Nephron (organoid): ENCODE measurements at regions not wholly inside any gene's neighbourhood (a gene's known extent, or its start where the extent isn't known, plus 50 kb on each side); places are given as distances from the start of the nearest gene placed in this dataset.

Source experiments
- H3K27ac Mint-ChIP-seq, 3 experiments: 2 replicates each; pipeline ENCODE4 v1.8.0; 2020; ENCODE audit warnings: mixed read lengths in 3 of 3, mild to moderate bottlenecking in 2 of 3, moderate library complexity in 1 of 3
- H3K27me3 Mint-ChIP-seq: 2 replicates; pipeline ENCODE4 v1.8.0; 2021; ENCODE audit warnings: low read depth, mild to moderate bottlenecking, moderate library complexity, mixed read lengths
- H3K36me3 Mint-ChIP-seq: 2 replicates; pipeline ENCODE4 v1.8.0; 2020; ENCODE audit warnings: low read depth, mixed read lengths
- H3K4me1 Mint-ChIP-seq: 2 replicates; pipeline ENCODE4 v1.8.0; 2020; ENCODE audit warnings: mixed read lengths
- H3K4me3 Mint-ChIP-seq, 3 experiments: 2 replicates each; pipeline ENCODE4 v1.8.0; 2020; ENCODE audit warnings: mild to moderate bottlenecking in 3 of 3, mixed read lengths in 3 of 3, moderate library complexity in 2 of 3
- H3K9me3 Mint-ChIP-seq: 2 replicates; pipeline ENCODE4 v1.8.0; 2020; ENCODE audit warnings: mixed read lengths
- TF ChIP-seq, protein P1 (sequence below), 3 experiments: fragments of 200-600 bp; sonication (generic); IDR thresholded peaks; one replicate each; pipeline ENCODE4 v1.5.0; 2021; ENCODE audit warnings: antibody characterized with exemption in 3 of 3; ENCODE audit not compliant: unreplicated experiment in 3 of 3

DNA sequence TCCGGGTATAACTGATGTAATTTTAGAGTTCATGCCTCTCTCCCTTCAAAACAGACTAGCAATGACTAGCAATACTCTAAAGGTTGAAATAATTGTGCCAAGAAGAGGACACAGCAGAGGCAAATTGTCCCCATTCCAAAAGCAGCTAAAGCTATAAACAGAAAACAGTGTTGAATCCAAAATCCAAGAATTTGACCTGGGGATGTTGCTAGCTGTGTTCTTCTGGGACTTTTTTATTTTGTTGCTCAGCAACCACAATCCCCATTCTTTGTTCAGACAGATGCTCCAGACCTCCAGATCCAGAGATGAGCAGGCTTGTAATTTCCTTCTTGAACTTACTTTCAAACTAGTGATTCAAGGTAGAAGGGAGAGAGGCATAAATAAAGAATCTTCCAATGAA, 191.5 kb downstream of the FOXB1 start:
- no peak overlapping the region for H3K4me3 Mint-ChIP-seq
- H3K4me1 Mint-ChIP-seq, result peaks cover 5% of the 10 kb centered on the region
- H3K36me3 Mint-ChIP-seq, result no peaks in the 10 kb centered on the region
- no peak overlapping the region for H3K27ac Mint-ChIP-seq
- no peaks in the 10 kb centered on the region for H3K9me3 Mint-ChIP-seq
- TF ChIP-seq, protein P1, sequence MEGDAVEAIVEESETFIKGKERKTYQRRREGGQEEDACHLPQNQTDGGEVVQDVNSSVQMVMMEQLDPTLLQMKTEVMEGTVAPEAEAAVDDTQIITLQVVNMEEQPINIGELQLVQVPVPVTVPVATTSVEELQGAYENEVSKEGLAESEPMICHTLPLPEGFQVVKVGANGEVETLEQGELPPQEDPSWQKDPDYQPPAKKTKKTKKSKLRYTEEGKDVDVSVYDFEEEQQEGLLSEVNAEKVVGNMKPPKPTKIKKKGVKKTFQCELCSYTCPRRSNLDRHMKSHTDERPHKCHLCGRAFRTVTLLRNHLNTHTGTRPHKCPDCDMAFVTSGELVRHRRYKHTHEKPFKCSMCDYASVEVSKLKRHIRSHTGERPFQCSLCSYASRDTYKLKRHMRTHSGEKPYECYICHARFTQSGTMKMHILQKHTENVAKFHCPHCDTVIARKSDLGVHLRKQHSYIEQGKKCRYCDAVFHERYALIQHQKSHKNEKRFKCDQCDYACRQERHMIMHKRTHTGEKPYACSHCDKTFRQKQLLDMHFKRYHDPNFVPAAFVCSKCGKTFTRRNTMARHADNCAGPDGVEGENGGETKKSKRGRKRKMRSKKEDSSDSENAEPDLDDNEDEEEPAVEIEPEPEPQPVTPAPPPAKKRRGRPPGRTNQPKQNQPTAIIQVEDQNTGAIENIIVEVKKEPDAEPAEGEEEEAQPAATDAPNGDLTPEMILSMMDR (IDR thresholded peaks at IDR 0.05; ENCODE audit: unreplicated experiment in 3 of 3), result no peak
- H3K27me3 Mint-ChIP-seq, result no peaks in the 10 kb centered on the region

DNA sequence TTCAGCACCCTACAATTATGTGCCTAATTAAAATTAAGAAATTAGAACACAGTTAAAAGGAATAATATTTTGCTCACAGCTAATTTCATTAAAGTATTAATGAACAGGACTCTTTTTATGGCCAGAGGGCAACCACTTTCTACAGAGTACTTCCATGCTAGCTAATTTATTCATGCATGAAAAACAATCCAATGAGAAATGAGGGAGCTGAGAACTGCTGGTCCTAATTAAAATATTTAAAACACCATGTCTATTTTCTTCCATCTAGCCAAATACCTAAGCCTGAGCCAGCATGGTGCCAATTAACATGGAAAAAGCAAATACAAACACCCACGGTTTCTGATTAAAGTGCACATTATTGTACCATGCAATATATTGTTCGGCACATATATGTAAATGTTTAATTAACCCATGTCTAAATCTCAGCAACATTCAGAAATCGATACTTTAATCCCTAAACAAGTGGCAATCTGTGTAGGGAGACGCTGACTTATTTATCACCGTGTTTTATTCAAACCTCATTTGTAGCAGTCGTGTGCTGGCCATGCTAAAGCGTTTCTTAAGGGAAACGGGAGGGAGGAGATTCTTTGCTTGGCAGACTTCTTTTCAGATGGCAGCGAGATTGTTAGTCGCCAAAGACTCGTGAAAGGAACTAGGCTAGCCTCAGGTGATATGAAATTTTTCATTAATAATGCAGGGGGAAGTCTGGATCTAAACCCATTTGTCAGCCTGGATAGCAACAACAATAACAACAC, 193.5 kb downstream of the ANXA2 start:
- Mint-ChIP-seq H3K27me3 (peaks cover 23% of the 10 kb centered on the region), H3K36me3 (no peaks in the 10 kb centered on the region), H3K9me3 (peaks cover 3% of the 10 kb centered on the region), H3K4me1 (peaks cover 6% of the 10 kb centered on the region), H3K4me3 (no peak overlapping the region), H3K27ac (no peak overlapping the region)
- TF ChIP-seq, protein P1 (IDR thresholded peaks at IDR 0.05; ENCODE audit: unreplicated experiment in 3 of 3), result no peak

DNA sequence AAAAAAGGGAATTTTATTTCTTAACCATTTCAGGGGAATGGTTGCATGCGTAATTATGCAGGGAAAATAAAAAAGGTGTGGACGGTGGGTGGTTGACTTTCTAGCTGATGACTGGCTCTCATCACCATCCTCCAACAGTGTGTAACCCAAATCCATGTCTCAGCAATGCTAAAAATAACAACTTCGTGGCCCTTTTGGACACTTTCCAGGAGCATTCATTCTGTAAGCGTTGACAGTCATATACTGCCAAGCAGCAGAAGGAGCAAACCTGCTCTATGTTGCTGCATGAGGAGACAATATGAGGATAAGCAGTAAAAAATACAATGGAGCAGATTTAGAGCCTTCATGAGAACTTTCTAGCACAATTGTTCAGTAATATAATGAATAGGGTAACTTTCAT, 189.1 kb downstream of the ANXA2 start:
- Mint-ChIP-seq H3K4me3 (no peak overlapping the region), H3K36me3 (no peaks in the 10 kb centered on the region), H3K27me3 (peaks cover 21% of the 10 kb centered on the region), H3K27ac (no peak overlapping the region), H3K4me1 (peaks cover 6% of the 10 kb centered on the region), H3K9me3 (peaks cover 3% of the 10 kb centered on the region)
- TF ChIP-seq, protein P1 (IDR thresholded peaks at IDR 0.05; ENCODE audit: unreplicated experiment in 3 of 3), result no peak

DNA sequence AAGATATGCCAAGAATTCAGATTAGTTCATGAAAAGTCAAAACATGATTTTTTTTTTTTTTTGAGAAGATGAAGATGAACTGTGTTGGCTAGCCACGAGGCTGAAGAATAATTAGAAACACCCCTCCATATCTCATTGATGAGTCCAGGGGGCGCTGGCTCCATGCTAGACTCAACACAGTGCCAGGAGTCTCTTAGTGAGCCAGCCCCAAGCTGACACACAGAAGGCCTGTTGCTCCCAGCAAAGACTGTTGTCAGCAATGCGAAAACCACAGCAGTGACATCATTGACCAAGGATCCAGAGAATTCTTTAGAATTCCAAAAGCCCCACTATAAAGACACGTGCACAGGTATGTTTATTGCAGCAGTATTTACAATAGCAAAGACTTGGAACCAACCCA, 185.2 kb downstream of the ANXA2 start:
- no peaks in the 10 kb centered on the region for H3K36me3 Mint-ChIP-seq
- peaks cover 6% of the 10 kb centered on the region for H3K4me1 Mint-ChIP-seq
- peaks cover 3% of the 10 kb centered on the region for H3K9me3 Mint-ChIP-seq

DNA sequence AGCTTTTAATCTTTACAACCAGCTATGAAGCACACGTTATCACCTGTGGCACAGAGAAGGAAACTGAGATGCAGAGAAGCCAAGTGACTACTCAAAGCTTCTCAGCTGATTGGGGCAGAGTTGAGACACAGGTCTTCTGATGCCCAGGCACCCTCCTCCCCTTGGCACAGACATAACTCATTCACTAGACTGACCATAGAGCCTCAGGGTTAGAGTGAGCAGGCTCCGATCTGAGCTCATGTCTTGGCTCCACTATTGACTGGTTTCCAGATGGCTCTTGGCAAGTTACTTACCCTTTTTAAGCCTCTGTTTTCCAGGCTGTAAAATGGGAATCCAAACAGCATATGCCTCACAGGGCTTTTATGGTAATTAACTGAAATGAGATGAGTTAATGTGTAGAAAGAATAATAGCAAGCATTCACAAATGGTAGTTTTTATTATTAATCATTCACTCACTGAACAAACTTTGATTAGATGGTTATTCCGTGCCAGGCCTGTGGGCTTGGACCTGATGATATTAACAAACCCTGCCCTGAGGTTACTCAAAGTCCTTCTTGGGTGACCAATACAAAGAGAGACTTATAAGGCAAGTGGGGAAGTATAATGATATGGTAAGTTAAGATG, 184.3 kb downstream of the ANXA2 start:
- H3K36me3 Mint-ChIP-seq, result no peaks in the 10 kb centered on the region
- TF ChIP-seq, protein P1 (IDR thresholded peaks at IDR 0.05; ENCODE audit: unreplicated experiment in 3 of 3), result no peak

More for the DNA sequence above, 185.2 kb downstream of the ANXA2 start:
- H3K27ac Mint-ChIP-seq, result no peak overlapping the region
- peaks cover 7% of the 10 kb centered on the region for H3K27me3 Mint-ChIP-seq
- TF ChIP-seq, protein P1 (IDR thresholded peaks at IDR 0.05; ENCODE audit: unreplicated experiment in 3 of 3), result no peak
- H3K4me3 Mint-ChIP-seq, result no peak overlapping the region

More for the DNA sequence above, 184.3 kb downstream of the ANXA2 start:
- no peak overlapping the region for H3K27ac Mint-ChIP-seq
- H3K27me3 Mint-ChIP-seq, result peaks cover 3% of the 10 kb centered on the region
- H3K4me1 Mint-ChIP-seq, result peaks cover 6% of the 10 kb centered on the region
- no peak overlapping the region for H3K4me3 Mint-ChIP-seq
- peaks cover 3% of the 10 kb centered on the region for H3K9me3 Mint-ChIP-seq
